Body of pancreas (tissue), 4 donors: ENCODE measurements at regions not wholly inside any gene's neighbourhood (a gene's known extent, or its start where the extent isn't known, plus 50 kb on each side); places are given as distances from the start of the nearest gene placed in this dataset.

Experiments
- POLR2A ChIP-seq, 3 donors: fragments of 450-650 bp; IDR thresholded peaks; one replicate each; pipeline ENCODE4 v1.6.1; 2016; ENCODE audit warnings: antibody characterized with exemption in 3 of 3, mild to moderate bottlenecking in 2 of 3
- TF ChIP-seq, protein P1 (sequence below), 7 experiments: fragments of 450-650 bp in 4 of 7; fragments of 200-600 bp in 3 of 7; sonication (generic) in 3 of 7; IDR thresholded peaks; one replicate each; pipeline ENCODE4 v1.5.1; 2016 to 2019; ENCODE audit warnings: antibody characterized with exemption in 7 of 7

DNA sequence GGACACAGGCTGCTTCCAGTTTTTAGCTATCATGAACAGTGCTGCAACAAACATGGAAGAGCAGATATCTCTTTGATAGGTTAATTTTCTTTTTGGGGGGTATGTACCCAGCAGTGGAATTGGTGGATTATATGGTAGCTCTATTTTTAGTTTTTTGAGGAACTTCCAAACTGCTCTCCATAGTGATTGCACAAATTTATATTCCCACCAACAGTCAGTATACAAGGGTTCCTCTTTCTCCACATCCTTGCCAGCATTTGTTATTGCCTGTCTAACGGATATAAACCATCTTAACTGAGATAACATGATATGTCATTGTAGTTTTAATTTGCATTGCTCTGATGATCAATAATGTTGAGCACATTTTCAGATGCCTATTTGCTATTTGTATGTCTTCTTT, 237.6 kb downstream of the MMUT start:
- TF ChIP-seq POLR2A (IDR thresholded peaks at IDR 0.05), result no peak
- TF ChIP-seq, protein P1, sequence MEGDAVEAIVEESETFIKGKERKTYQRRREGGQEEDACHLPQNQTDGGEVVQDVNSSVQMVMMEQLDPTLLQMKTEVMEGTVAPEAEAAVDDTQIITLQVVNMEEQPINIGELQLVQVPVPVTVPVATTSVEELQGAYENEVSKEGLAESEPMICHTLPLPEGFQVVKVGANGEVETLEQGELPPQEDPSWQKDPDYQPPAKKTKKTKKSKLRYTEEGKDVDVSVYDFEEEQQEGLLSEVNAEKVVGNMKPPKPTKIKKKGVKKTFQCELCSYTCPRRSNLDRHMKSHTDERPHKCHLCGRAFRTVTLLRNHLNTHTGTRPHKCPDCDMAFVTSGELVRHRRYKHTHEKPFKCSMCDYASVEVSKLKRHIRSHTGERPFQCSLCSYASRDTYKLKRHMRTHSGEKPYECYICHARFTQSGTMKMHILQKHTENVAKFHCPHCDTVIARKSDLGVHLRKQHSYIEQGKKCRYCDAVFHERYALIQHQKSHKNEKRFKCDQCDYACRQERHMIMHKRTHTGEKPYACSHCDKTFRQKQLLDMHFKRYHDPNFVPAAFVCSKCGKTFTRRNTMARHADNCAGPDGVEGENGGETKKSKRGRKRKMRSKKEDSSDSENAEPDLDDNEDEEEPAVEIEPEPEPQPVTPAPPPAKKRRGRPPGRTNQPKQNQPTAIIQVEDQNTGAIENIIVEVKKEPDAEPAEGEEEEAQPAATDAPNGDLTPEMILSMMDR (IDR thresholded peaks at IDR 0.05), result no peak
